GM21381 (cell line): ENCODE measurements at regions not wholly inside any gene's neighbourhood (a gene's known extent, or its start where the extent isn't known, plus 50 kb on each side); places are given as distances from the start of the nearest gene placed in this dataset.

Experiments used
- ATAC-seq: cut with Tn5 transposase; IDR thresholded peaks from one replicate; pipeline ENCODE4 v1.9.1; 2021; ENCODE audit warnings: mild to moderate bottlenecking, moderate library complexity; ENCODE audit not compliant: unreplicated experiment

DNA sequence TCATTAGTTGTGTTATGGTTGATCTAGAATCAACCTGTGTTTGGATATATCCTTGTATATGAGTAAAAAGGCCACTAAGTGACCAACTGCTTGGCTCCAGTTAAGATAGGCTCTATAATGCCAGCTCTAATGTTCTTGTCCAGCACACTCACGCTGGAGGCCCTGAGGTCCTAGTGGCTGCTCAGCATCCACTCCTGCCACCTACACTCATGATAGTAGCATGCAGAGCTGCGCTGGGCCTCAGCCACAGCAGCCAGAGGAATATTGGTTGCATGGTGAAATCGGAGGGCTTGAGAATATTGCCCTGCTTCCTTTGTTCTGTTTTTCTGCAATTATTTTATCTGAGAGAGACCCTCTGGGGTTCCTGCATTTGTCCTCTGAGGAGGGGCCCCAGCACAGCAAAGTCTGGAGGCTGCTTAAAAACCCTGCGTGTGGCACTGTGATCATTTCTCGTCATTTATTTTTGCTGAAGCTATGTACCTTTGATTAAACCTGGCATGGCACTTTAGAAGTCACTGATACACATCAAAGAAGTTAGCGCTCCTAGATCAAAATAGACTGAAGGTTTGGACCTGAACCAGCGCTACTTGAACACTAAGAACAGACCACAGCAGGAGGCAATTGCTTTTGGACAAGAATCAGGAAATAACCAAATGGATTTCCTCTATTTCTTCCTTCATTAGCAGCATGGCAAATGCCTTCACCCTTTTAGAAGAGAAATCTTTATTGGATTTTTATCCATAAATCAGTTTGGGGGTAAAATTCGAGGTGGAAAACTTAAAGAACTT, 398.4 kb upstream of the ID4 start:
- no peak for ATAC-seq

DNA sequence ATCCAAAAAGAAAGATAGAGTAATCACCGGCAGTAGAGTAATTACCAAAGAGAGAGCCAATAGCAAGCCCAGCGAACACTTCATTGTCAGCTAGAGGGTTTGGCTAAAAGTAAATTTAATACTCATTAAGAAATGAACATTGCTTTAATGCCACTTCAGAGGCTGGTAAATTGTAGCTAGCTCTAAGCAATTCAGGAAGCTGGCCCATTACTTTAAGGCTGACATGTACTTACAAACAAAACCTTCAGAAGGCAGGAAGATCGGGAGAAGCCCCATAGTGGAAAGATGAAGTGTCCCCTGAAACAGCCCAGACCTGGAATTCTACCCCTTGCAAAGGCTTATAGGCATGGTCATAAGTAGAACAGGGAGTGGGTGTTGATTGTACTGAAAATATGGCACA, 396.6 kb upstream of the ID4 start:
- no peak for ATAC-seq

DNA sequence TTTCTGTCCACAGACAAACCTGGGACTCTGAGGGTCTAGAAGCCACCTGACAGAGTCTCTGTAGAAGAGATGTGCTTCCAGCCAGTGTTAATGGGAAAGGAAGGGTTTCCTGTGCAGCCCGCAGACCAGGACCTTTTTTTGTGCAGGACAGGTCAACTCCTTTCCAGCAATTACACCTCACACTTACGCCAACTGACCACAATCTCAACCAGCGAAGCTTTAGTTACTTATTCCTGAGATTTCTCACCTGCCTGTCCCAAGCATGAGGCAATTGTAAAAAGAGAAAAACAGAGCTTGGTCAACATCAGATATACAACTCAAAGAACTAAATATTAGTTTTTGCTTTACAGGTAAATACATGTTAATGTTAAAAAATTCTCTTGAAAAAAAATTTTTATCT, 393.8 kb upstream of the ID4 start:
- ATAC-seq = no peak

DNA sequence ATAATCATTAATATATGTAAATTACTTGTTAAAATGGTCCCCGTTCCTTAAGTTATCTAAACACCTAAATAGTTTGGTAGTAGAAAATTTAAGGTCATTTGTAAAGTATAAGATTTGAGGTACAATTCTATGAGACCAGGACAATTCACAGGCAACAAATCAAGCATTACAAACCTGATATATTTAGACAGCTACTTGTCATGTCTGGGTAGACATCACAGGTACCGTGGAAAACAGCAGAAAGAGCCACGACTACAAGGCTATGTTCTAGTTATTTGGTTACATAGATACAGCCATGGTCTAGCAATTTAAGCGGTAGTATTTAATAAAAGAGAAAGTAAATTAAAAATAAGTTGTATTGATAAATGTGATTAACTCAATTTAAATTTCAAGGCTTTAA, 393.1 kb upstream of the ID4 start:
- no peak for ATAC-seq

DNA sequence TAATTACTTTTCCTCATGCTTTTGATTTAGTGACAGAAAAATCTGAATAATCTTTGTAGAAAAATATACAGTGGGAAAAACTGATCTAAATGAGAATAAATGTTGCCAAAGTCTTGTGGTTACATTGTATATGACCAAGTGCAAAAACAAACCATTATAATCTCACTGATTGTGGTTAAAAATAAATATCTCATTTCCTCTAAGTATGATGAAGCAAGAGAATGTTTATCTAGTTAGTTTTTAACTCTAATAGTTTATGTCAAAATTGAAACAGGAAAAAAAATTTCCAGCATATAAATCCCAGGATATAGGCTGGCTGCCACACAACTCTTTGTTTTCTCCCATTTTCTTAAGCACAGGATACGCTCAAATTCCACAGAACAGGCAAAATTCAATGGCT, 392.7 kb upstream of the ID4 start:
- no peak for ATAC-seq

DNA sequence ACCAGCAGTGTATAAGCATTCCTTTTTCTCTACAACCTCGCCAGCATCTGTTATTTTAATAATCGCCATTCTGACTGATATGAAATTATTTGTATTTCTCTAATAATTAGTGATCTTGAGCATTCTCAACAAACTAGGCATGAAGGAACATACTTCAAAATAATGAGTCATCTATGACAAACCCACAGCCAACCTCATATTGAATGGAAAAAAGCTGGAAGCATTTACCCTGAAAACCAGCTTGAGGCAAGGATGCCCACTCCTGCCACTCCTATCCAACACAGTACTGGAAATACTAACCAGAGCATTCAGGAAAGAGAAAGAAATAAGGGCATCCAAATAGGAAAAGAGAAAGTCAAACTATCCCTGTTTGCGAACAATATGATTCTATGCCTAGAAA, 390.6 kb upstream of the ID4 start:
- no peak for ATAC-seq

DNA sequence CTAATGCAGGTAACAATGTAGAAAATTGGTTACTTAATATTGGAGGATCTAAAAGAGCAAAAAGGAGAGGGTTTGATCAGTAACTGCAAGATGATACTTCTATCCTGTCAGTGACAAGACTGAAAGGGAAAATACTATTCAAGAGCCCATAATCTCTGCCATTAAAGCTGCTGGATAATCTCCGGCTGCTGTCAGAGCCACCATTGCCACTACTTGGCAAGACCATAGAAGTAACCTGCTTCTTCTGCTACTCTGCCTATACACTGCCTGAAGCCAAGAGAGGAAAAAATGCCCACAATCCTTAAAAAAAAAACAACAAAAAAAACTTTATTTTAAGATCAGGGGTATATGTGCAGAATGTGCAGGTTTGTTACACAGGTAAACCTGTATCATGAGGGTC, 386.5 kb upstream of the ID4 start:
- ATAC-seq = no peak

DNA sequence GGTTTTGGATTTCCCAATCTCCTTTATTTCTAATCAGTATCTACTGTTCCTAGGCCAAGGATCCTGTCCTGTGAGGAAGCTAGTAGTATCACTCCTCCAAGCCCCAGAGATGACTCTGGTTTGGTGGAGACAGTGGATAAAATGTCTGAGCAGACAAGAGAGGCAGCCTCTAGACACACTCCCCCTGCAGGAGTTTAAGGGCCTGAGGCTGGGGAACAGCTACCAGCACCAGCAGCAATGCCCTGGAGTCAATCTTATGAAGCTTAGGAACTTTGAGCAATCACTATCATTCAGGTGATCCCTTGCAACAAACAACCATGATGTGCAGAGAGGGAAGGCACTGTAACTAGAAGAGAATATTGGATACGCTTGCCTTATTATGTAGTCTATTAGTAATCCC, 384.7 kb upstream of the ID4 start:
- ATAC-seq = no peak

DNA sequence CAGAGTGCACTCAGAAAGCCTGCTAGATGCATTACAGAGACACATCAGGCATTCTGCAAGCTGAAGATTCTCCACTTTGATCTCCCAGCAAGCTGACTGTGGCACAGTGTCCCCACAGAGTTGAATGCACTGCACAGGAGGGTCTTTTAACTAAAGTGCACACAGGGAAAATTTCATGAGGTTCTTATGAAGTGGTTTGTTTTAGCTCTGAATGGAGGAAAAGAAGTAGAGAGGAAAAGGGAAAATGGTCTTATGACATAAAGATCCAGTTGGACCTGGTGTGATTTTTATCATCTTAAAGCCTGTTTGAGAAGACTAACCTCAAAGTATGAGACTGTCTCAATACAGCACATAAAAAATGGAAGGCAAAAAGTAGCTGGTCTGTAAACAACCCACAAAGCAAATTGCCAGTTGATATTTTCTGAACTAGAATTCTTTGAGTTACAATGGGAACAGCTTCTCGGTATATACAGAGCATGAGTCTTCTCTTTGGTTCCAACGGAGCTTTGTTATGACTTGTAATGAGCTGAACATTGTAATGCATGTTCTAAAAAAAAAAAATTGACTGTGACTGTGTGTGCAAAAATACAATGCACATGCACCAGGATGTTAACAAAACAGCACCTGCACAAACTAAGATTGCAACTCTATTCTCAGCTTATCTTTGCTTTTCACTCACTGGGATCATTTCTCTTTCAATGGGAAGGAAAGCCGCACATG, 383.0 kb upstream of the ID4 start:
- no peak for ATAC-seq

DNA sequence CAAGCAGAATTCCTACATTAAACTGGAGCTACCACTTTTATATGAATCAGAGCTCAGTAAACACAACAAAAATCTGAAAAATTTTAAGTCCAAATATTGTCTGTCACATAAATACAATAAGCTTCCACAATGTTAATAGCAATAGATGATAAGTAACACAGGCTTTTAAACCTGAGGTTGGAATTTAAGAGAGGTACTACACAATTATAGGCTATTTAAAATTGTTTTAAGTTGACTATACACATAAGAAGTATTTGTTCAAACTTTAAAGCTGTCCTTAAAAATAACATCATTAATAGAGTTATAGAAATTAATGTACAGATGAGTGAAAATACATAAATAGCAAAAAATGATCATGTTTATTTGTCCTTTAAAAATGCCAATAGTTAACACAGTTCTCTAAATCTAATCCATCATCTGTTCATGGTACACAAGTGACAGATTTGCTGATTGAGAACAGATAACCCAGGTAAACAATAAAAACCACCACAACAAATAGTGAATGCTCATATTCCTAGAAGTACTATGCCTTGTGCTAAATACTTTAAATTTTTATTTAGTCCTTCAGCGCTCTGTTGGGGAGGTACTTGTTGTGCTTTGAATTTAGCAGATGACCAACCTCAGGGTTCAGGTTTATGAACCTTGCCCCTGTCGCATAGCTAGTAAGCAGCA, 382.3 kb upstream of the ID4 start:
- ATAC-seq = no peak

DNA sequence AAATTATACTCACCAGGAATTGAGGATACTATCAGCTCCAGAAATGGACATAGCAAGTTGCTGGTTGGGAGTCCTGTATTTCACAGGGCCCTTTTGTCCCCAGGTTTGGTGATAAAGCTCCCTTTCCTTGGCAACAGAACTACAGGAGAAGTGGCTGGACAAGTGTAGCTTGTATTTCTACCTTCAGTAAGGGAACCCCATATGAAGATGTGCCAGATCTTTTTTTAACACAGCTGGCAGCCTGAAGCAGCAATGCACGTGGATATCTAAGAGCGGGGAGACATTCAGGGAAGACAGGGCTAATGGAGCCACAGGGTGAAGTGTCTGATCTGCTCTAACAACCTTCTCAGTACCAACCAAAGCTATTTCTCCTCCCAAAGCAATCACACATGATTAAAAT, 373.9 kb upstream of the ID4 start:
- no peak for ATAC-seq

DNA sequence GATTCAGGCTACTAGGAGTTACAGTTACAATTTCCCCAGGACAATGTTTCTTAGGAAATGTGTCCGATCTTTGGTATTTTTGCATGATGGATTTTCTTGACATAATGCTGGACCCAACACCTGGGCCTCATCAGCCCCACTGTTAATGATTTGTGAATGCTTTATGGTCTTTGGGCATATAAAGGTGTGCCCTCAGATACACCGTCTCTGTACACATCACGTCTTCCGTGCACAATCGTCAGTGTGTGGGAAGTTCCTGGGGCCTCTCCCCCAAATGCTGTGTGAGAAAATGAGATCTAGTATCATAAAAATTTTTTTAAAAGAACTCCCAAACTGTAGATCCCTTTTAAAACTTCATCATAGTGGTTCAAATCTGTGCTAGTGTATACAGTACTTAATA, 373.2 kb upstream of the ID4 start:
- ATAC-seq = no peak

DNA sequence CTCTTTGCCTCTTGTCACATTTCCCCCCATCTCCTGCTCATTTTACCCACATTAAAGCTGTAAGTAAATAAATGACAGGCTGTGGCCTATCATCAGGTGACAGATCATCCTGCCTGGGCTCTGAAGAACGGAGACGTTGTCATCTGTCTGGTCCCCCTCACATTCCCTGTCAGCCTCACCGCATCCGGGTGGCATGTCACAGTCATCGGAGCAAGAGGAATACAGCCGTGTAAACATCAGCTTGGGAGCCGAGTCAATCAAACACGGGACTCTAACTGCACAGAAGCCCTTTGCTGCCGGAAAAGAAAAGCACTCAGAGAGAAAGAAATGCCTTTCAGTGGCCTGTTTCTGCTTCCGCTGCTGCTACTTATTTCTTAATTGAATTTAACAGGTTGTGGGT, 371.9 kb upstream of the ID4 start:
- ATAC-seq = no peak

DNA sequence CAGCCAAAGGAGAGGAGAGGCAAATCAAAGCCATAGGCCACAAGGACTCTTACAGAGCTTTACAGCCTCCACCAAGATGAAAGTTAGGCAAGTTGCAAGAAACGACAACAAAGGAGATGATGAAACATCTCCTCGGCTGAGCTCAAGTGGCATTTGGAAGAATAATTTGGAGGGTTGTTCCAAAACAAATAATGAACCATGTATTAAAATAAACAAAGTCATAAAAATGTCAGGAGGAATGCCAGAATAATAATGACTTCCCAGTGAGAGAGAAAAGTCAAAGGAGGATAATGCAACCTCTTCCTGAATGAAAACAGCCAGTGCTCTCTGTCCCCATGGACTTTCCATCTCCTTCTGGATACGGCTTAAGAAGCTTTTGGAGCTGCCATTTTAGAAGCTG, 371.4 kb upstream of the ID4 start:
- ATAC-seq = no peak

DNA sequence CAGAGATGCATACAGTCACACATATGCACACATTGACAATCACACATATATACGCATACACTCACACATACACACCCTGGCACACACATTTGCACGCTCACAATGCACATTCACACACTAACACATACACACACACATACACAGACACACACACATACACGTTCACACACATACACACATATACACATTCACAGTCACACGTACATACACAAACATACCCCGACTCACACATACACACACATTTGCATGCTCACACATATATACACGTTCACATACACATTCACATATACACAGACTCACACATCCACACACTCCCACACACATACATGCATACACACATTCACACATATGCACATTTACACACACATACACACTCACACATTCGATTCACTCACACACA, 366.8 kb upstream of the ID4 start:
- ATAC-seq = no peak

DNA sequence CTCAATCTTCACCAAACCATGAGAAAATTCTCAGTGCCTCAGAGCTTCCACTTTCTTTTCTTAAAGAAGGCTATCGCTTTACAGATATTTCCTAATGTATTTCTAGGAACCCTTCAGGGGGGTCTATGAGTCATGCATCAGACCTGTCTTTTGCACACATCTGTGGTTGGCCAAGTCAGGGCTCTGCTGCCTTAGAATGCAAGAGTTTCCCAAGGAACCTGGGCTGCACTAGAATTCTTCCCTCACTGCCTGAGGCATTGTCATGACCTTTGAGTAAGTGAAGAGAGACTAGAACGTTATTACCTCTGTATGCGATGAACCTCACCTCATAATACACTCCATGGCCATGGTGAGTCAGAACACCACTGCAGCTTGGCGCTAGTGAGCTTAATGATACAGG, 365.0 kb upstream of the ID4 start:
- no peak for ATAC-seq

DNA sequence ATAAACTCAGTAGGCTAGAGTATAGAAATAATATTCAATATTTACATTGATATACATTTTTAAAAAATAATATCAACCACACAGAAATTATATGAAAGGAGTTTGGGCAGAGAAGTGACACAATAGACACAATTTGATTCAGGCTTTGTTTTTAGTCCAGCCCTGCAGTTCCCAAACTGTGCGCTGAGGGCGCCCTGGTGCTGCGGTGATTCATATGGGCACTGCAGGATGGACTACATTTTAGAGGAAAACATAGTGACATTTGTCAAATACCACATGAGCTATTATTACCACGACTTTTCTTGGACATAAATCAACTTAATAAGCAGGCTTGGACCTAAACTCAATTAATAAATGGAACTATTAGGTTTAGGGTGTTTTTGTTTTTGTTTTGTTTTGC, 364.3 kb upstream of the ID4 start:
- no peak for ATAC-seq

DNA sequence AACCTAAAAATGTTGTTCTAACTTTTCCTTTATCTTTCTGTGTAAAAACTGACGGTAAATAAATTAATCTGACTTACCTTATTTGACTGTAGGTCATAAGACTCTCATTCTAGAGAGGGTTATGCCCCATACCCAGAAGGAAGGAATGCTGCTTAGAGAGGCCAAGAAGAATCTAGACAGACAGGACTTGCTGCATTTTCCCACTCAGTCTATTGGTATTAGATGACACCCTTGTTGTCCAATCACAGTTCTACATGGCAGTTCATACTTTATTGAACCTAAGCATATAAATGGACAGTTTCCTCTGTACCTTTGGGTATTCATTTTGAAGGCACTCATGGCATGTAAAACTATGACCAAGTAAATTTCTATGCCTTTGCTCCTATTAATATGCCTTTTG, 359.6 kb upstream of the ID4 start:
- ATAC-seq = no peak

DNA sequence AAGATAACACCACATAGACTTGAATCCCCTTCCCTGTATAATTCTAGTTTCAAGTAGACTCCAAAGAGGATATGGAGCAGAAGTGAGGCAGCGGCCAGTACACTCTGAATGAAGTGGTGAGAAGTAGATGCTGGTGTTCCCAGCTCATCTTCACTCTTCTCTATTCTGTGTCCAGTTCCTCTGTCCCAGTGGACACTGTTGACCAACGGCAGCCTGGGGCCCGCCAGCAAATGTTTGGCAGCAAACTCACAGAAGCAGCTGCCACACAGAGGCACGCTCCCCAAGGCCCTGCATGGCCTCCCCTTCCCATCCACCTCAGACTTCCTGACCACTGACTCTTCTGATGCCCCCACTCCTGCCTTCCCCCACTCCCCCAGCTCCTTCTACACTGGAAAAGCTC, 358.9 kb upstream of the ID4 start:
- no peak for ATAC-seq

DNA sequence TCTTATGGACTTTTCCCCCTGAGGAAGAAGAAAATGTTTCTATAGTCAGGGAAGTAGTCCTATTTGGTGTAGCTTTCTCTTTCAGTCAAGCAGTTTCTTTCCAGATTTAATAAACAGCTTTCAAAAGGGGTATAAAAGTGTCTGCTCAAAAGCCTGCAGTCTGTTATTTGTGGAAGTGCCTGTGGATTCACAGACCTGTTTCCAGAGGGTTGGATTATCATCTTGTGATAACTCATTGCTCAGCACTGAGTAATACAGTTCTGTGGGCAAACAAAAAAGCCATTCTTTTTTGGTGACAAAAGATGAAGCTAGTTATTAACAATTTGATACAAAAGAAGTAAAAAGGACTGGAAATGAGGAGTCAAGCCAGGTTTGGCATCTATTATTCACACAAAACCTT, 358.2 kb upstream of the ID4 start:
- no peak for ATAC-seq

DNA sequence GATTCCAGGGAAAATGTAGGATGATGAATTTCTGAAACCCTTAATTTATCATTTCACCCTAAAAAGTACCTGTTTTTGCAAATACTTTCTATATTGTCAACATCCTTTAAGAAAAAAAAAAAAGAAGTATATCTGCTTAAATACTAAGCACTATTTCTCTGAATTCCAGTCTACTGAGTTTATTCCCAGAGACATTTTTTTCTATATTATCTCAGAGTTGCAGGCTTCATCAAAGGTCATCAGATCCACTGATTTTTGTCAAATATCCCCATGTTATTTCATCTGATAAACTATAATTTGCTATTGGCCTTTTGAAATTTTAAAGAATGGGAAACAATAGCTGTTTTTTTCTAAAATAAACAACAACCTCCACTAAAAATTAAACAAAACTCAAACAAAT, 357.6 kb upstream of the ID4 start:
- ATAC-seq = no peak
